Psoas muscle (tissue), 7 donors: ENCODE measurements at regions not wholly inside any gene's neighbourhood (a gene's known extent, or its start where the extent isn't known, plus 50 kb on each side); places are given as distances from the start of the nearest gene placed in this dataset.
"Not testable (repeated sequence)": the region's sequence is repeated elsewhere in the genome, so short reads cannot be mapped to it uniquely, and the experiment has no call there.

Experiments used
- ATAC-seq, 4 donors: fragments of 200-7000 bp; cut with Tn5 transposase; one replicate each; pipeline ENCODE4 v1.9.1; 2020; ENCODE audit warnings: moderate library complexity in 3 of 4, mild to moderate bottlenecking in 2 of 4
- DNase-seq, 2 donors: peaks; one replicate each; pipeline ENCODE4 v3.0.0-alpha.2; 2020
- H3K27ac ChIP-seq: fragments of 200-600 bp; one replicate; pipeline ENCODE4 v1.8.0; 2022
- H3K27me3 ChIP-seq, 3 donors: fragments of 200-600 bp in 1 of 3; one replicate each; pipeline versions ENCODE4 v1.6.1 to v1.8.0; 2013 to 2022; ENCODE audit warnings: low read length in 2 of 3, mild to moderate bottlenecking in 2 of 3, moderate library complexity in 1 of 3; ENCODE audit not compliant: insufficient read depth in 3 of 3
- H3K36me3 ChIP-seq, 2 donors: fragments of 200-600 bp in 1 of 2; one replicate each; pipeline versions ENCODE4 v1.6.1 to v1.8.0; 2013 to 2022; ENCODE audit warnings: low read depth in 1 of 2, mild to moderate bottlenecking in 1 of 2, moderate library complexity in 1 of 2; ENCODE audit not compliant: insufficient read depth in 1 of 2
- H3K4me1 ChIP-seq: fragments of 200-600 bp; one replicate; pipeline ENCODE4 v1.8.0; 2022
- H3K4me3 ChIP-seq: fragments of 200-600 bp; one replicate; pipeline ENCODE4 v1.8.0; 2022; ENCODE audit warnings: mild to moderate bottlenecking
- H3K9me3 ChIP-seq: fragments of 200-600 bp; one replicate; pipeline ENCODE4 v1.8.0; 2022
- CTCF ChIP-seq: fragments of 200-600 bp; IDR thresholded peaks from one replicate; pipeline ENCODE4 v1.8.0; 2022; ENCODE audit warnings: antibody characterized with exemption
- WGBS, 3 donors: extraction: QIAGEN DNeasy Blood & Tissue Kit; methylation state at CpG; one replicate each; pipeline versions ENCODE4 v1.1.6 to v1.1.7; 2013; 5-methylcytosine and 5-hydroxymethylcytosine counted together
- intact Hi-C, 2 donors: fragments of 100-400 bp; cut with DNase I; formaldehyde crosslinking; loops; one replicate each; pipeline versions ENCODE4 v1.11.0 to v1.14.2; 2022
- donor health status: healthy with polysubstance abuse.
- donor health status: DM: no; HTN: no; CAD: no; lungs with moderate emphysema.
- donor health status: Bipolar disorder and iron deficiency.
- donor health status: healthy.
- donor health status: DM: yes; HTN: yes; CAD: no.
- donor health status: DM: no; HTN: no; CAD: no.
- donor health status: DM: yes; HTN: yes; CAD: no.

GRCh38 chr3:166634091-166634746, 745.9 kb downstream of the ZBBX start:
- WGBS, 3 donors, result 62 to 66% (median 64%) methylated on average over 4 of the region's 4 CpGs
- no peak for DNase-seq
- no peak overlapping the region for H3K4me3 ChIP-seq
- H3K27me3 ChIP-seq, result no peaks in the 10 kb centered on the region
- intact Hi-C loops, result no loop called here
- TF ChIP-seq CTCF, result no peak
- ATAC-seq, result no peak
- no peaks in the 10 kb centered on the region for H3K9me3 ChIP-seq
- no peaks in the 10 kb centered on the region for H3K36me3 ChIP-seq
- H3K27ac ChIP-seq, result no peak overlapping the region
- no peaks in the 10 kb centered on the region for H3K4me1 ChIP-seq

GRCh38 chr3:166630190-166630589, 749.9 kb downstream of the ZBBX start:
- H3K27ac ChIP-seq, result no peak overlapping the region
- H3K9me3 ChIP-seq, result peaks cover 4% of the 10 kb centered on the region
- no peak for DNase-seq
- H3K4me1 ChIP-seq, result no peaks in the 10 kb centered on the region
- H3K36me3 ChIP-seq, result no peaks in the 10 kb centered on the region
- intact Hi-C loops, result no loop called here
- no peak overlapping the region for H3K4me3 ChIP-seq
- H3K27me3 ChIP-seq, result no peaks in the 10 kb centered on the region
- no peak for TF ChIP-seq CTCF
- ATAC-seq, result no peak
- WGBS, 3 donors, result 71 to 92% (median 85%) methylated on average over 1 of the region's 1 CpG

DNA sequence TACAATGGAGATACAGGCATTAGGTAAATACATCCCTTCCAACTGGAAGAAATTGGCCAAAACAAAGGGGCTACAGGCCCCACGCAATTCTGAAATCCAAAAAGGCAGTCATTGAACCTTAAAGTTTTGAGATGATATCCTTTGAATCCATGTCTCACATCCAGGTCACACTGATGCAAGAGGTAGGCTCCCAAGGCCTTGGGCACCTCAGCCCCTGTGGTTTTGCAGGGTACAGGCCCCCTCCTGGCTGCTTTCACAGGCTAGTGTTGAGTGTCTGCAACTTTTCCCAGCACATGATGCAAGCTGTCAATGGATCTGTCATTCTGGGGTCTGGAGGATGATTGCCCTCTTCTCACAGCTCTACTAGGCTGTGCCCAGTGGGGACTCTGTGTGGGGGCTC, 766.7 kb downstream of the ZBBX start:
- no peaks in the 10 kb centered on the region for H3K4me1 ChIP-seq
- TF ChIP-seq CTCF, result no peak
- ATAC-seq (no peak), DNase-seq (no peak)
- no peak overlapping the region for H3K4me3 ChIP-seq
- H3K27ac ChIP-seq, result no peak overlapping the region
- no peaks in the 10 kb centered on the region for H3K9me3 ChIP-seq
- no peaks in the 10 kb centered on the region for H3K27me3 ChIP-seq
- intact Hi-C loops, result no loop called here
- 92 to 96% (median 93%) methylated on average over 1 of the region's 1 CpG for WGBS, 3 donors
- H3K36me3 ChIP-seq, result no peaks in the 10 kb centered on the region

DNA sequence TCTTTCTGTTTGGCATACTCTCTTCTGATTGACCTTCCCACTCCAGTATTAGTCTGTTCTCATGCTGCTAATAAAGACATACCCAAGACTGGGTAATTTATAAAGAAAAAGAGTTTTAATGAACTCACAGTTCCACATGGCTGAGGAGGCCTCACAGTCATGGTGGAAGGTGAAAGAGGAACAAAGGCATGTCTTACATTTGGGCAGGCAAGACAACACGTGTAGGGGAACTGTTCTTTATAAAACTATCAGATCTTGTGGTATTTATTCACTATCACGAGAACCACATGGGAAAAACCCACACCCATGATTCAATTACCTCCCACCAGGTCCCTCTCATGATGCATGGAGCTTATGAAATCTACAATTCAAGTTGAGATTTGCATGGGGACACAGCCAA, 767.3 kb downstream of the ZBBX start:
- H3K4me1 ChIP-seq, H3K27me3 ChIP-seq, H3K9me3 ChIP-seq, H3K27ac ChIP-seq, DNase-seq, intact Hi-C loops, H3K36me3 ChIP-seq, H3K4me3 ChIP-seq, ATAC-seq: not testable (repeated sequence)
- 53 to 70% (median 68%) methylated on average over 2 of the region's 2 CpGs for WGBS, 3 donors

GRCh38 chr3:166607933-166608521, 770.8 kb upstream of the BCHE start:
- H3K9me3 ChIP-seq, result no peaks in the 10 kb centered on the region
- H3K4me1 ChIP-seq, result no peaks in the 10 kb centered on the region
- no peaks in the 10 kb centered on the region for H3K36me3 ChIP-seq
- H3K4me3 ChIP-seq, result no peak overlapping the region
- intact Hi-C loops, result no loop called here
- DNase-seq (no peak), ATAC-seq (no peak)
- H3K27me3 ChIP-seq, result no peaks in the 10 kb centered on the region
- no peak overlapping the region for H3K27ac ChIP-seq
- WGBS, 3 donors, result 71 to 88% (median 82%) methylated on average over 1 of the region's 1 CpG
- TF ChIP-seq CTCF, result no peak
